ENCODE measurements at regions not wholly inside any gene's neighbourhood (a gene's known extent, or its start where the extent isn't known, plus 50 kb on each side); places are given as distances from the start of the nearest gene placed in this dataset.

DNA sequence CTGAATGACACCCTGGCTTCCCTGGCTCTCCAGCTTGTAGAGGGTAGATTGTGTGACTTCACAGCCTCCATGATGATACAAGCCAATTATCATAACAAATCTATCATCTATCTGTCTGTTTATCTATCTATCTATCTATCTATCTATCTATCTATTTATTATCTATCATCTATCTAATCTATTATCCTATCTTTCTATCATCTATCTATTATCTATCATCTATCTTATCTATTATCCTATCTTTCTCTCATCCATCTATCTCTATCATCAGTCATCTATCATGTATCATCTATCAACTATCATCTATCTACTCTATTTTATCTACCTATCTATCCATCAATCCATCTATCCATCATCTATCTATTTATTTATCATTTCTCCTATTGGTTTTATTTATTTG, 361.8 kb downstream of the RNF144A start:
- TF ChIP-seq, protein P1, sequence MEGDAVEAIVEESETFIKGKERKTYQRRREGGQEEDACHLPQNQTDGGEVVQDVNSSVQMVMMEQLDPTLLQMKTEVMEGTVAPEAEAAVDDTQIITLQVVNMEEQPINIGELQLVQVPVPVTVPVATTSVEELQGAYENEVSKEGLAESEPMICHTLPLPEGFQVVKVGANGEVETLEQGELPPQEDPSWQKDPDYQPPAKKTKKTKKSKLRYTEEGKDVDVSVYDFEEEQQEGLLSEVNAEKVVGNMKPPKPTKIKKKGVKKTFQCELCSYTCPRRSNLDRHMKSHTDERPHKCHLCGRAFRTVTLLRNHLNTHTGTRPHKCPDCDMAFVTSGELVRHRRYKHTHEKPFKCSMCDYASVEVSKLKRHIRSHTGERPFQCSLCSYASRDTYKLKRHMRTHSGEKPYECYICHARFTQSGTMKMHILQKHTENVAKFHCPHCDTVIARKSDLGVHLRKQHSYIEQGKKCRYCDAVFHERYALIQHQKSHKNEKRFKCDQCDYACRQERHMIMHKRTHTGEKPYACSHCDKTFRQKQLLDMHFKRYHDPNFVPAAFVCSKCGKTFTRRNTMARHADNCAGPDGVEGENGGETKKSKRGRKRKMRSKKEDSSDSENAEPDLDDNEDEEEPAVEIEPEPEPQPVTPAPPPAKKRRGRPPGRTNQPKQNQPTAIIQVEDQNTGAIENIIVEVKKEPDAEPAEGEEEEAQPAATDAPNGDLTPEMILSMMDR (IDR thresholded peaks at IDR 0.05): no peak
- no peak for TF ChIP-seq POLR2A (IDR thresholded peaks at IDR 0.05)
